ENCODE measurements at regions not wholly inside any gene's neighbourhood (a gene's known extent, or its start where the extent isn't known, plus 50 kb on each side); places are given as distances from the start of the nearest gene placed in this dataset.

GRCh38 chr1:90476411-90476810, 240.7 kb downstream of the BARHL2 start:
- no peak for TF ChIP-seq CTCF (IDR thresholded peaks at IDR 0.05)

GRCh38 chr1:90475631-90476030, 241.5 kb downstream of the BARHL2 start:
- 0 out of 2 replicates have a peak, but pooled peaks have one; percentile 10 for TF ChIP-seq CTCF (IDR thresholded peaks at IDR 0.05)

GRCh38 chr1:90474731-90475130, 242.4 kb downstream of the BARHL2 start:
- TF ChIP-seq CTCF (IDR thresholded peaks at IDR 0.05), result no peak

- TF ChIP-seq CTCF (IDR thresholded peaks at IDR 0.05), result no peak
Measured at GRCh38 chr1:90474158-90474557, 242.9 kb downstream of the BARHL2 start.

- TF ChIP-seq CTCF (IDR thresholded peaks at IDR 0.05), result no peak
Measured at GRCh38 chr1:90472775-90473174, 244.3 kb downstream of the BARHL2 start.

GRCh38 chr1:90459570-90459969, 257.5 kb downstream of the BARHL2 start:
- TF ChIP-seq CTCF (IDR thresholded peaks at IDR 0.05), result no peak

GRCh38 chr1:90457985-90458384, 259.1 kb downstream of the BARHL2 start:
- TF ChIP-seq CTCF (IDR thresholded peaks at IDR 0.05), result no peak

- TF ChIP-seq CTCF (IDR thresholded peaks at IDR 0.05), result no peak
Measured at GRCh38 chr1:90452491-90452890, 264.6 kb downstream of the BARHL2 start.
